KMS-11 (cell line): ENCODE measurements at regions not wholly inside any gene's neighbourhood (a gene's known extent, or its start where the extent isn't known, plus 50 kb on each side); places are given as distances from the start of the nearest gene placed in this dataset.

ENCODE experiments used
- H2AFZ ChIP-seq: fragments of 200-600 bp; sonication (generic); 2 replicates; pipeline ENCODE4 v1.6.1; 2016; ENCODE audit warnings: antibody characterized with exemption, mixed run types, low read depth
- H3K27ac ChIP-seq: fragments of 200-600 bp; sonication (generic); 2 replicates; pipeline ENCODE4 v1.6.1; 2016; ENCODE audit warnings: mild to moderate bottlenecking, mixed run types
- H3K27me3 ChIP-seq: fragments of 200-600 bp; sonication (generic); 2 replicates; pipeline ENCODE4 v1.6.1; 2017; ENCODE audit warnings: mild to moderate bottlenecking, low read depth, mixed run types, moderate library complexity; ENCODE audit not compliant: insufficient read depth
- H3K36me3 ChIP-seq: fragments of 200-600 bp; sonication (generic); 2 replicates; pipeline ENCODE4 v1.6.1; 2017; ENCODE audit warnings: mild to moderate bottlenecking, mixed run types; ENCODE audit not compliant: insufficient read depth
- H3K4me1 ChIP-seq: fragments of 200-600 bp; sonication (generic); 2 replicates; pipeline ENCODE4 v1.6.1; 2016; ENCODE audit warnings: mild to moderate bottlenecking, low read depth, mixed run types; ENCODE audit not compliant: poor library complexity, severe bottlenecking
- H3K4me2 ChIP-seq: fragments of 200-600 bp; sonication (generic); 2 replicates; pipeline ENCODE4 v1.7.0; 2016; ENCODE audit warnings: mild to moderate bottlenecking, mixed run types
- H3K4me3 ChIP-seq: fragments of 200-600 bp; sonication (generic); IDR thresholded peaks from 2 replicates; pipeline ENCODE4 v1.6.1; 2017; ENCODE audit warnings: low read depth, low read length, mixed read lengths; ENCODE audit not compliant: insufficient read depth
- H3K79me2 ChIP-seq: fragments of 200-600 bp; sonication (generic); 2 replicates; pipeline ENCODE4 v1.6.1; 2016; ENCODE audit warnings: low read depth, mixed run types; ENCODE audit not compliant: insufficient read depth
- H3K9ac ChIP-seq: fragments of 200-600 bp; sonication (generic); 2 replicates; pipeline ENCODE4 v1.6.1; 2016; ENCODE audit warnings: mild to moderate bottlenecking, mixed run types
- H4K20me1 ChIP-seq: fragments of 200-600 bp; sonication (generic); 2 replicates; pipeline ENCODE4 v1.6.1; 2016; ENCODE audit warnings: mild to moderate bottlenecking, mixed run types; ENCODE audit not compliant: insufficient read depth
- TF ChIP-seq, protein P1 (sequence below): fragments of 200-600 bp; sonication (generic); conservative IDR thresholded peaks from 2 replicates; pipeline ENCODE4 v1.6.1; 2017; ENCODE audit warnings: low read depth, mild to moderate bottlenecking, antibody characterized with exemption, low read length, moderate library complexity, mixed read lengths

DNA sequence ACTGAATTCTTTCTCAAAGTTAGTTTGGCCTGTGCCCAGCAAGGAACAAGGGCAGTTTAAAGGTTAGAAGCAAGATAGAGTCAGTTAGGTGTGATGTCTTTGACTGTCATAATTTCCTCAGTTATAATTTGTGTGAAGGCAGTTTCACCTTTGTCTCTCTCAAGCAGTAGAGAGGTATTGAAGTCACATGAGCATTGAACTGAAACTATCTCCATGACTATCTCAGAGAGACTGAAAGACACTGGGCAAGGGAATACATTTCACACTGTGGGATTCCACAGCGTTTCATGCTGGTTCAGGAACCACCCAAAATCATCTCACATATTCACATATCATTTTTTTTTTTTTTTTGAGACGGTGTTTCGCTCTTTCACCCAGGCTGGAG, 366.1 kb downstream of the PREX1 start:
- no peaks in the 10 kb centered on the region for H3K4me1 ChIP-seq
- H3K4me3 ChIP-seq = no peak overlapping the region
- no peak overlapping the region for H3K27ac ChIP-seq
- H3K9ac ChIP-seq = no peak overlapping the region
- H2AFZ ChIP-seq = no peak overlapping the region
- TF ChIP-seq, protein P1, sequence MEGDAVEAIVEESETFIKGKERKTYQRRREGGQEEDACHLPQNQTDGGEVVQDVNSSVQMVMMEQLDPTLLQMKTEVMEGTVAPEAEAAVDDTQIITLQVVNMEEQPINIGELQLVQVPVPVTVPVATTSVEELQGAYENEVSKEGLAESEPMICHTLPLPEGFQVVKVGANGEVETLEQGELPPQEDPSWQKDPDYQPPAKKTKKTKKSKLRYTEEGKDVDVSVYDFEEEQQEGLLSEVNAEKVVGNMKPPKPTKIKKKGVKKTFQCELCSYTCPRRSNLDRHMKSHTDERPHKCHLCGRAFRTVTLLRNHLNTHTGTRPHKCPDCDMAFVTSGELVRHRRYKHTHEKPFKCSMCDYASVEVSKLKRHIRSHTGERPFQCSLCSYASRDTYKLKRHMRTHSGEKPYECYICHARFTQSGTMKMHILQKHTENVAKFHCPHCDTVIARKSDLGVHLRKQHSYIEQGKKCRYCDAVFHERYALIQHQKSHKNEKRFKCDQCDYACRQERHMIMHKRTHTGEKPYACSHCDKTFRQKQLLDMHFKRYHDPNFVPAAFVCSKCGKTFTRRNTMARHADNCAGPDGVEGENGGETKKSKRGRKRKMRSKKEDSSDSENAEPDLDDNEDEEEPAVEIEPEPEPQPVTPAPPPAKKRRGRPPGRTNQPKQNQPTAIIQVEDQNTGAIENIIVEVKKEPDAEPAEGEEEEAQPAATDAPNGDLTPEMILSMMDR = no peak
- peaks cover 47% of the 10 kb centered on the region; the same call in 1 of the 2 replicates for H3K27me3 ChIP-seq
- H4K20me1 ChIP-seq = no peaks in the 10 kb centered on the region
- no peaks in the 10 kb centered on the region for H3K36me3 ChIP-seq
- H3K79me2 ChIP-seq = no peaks in the 10 kb centered on the region
- no peak overlapping the region for H3K4me2 ChIP-seq

- Histone ChIP-seq H4K20me1 (no peaks in the 10 kb centered on the region), H3K27ac (no peak overlapping the region), H3K9ac (no peak overlapping the region), H3K4me3 (no peak overlapping the region), H3K79me2 (no peaks in the 10 kb centered on the region), H3K36me3 (no peaks in the 10 kb centered on the region), H3K4me1 (no peaks in the 10 kb centered on the region), H3K4me2 (no peak overlapping the region), H3K27me3 (peaks cover 44% of the 10 kb centered on the region; the same call in 1 of the 2 replicates), H2AFZ (no peak overlapping the region)
- TF ChIP-seq, protein P1 = no peak
Measured at GRCh38 chr20:48461091-48461734, 366.6 kb downstream of the PREX1 start.

DNA sequence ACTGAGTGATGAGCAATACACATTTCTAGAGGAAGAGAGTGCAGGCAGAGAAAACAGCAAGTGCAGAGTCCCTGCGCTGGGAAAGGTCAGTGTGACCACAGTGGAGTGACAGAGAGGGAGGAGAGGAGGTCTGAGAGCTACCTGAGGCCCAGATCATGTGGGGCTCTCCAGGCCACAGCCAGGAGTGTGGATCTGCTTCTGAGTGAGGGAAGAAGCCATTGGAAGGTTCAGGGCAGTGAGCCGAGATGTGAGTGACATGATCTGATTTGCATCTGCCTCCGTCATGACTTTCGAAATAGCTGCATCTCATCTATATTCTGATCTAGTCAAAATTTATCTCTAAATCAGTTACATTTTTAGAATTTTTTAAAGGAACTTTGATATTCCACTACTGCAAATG, 367.1 kb downstream of the PREX1 start:
- TF ChIP-seq, protein P1 = no peak
- no peaks in the 10 kb centered on the region for H4K20me1 ChIP-seq
- H3K27ac ChIP-seq = no peak overlapping the region
- no peak overlapping the region for H3K4me3 ChIP-seq
- H3K27me3 ChIP-seq = peaks cover 47% of the 10 kb centered on the region; the same call in 1 of the 2 replicates
- H3K4me2 ChIP-seq = no peak overlapping the region
- H3K9ac ChIP-seq = no peak overlapping the region
- no peak overlapping the region for H2AFZ ChIP-seq
- H3K79me2 ChIP-seq = no peaks in the 10 kb centered on the region
- H3K4me1 ChIP-seq = no peaks in the 10 kb centered on the region
- H3K36me3 ChIP-seq = no peaks in the 10 kb centered on the region

GRCh38 chr20:48459722-48460395, 367.9 kb downstream of the PREX1 start:
- TF ChIP-seq, protein P1 = no peak
- Histone ChIP-seq H3K9ac (no peak overlapping the region), H3K79me2 (no peaks in the 10 kb centered on the region), H2AFZ (no peak overlapping the region), H3K4me3 (no peak overlapping the region), H3K4me1 (no peaks in the 10 kb centered on the region), H3K27me3 (peaks cover 45% of the 10 kb centered on the region; the same call in 1 of the 2 replicates), H3K36me3 (no peaks in the 10 kb centered on the region), H4K20me1 (no peaks in the 10 kb centered on the region), H3K4me2 (no peak overlapping the region), H3K27ac (no peak overlapping the region)
